HepG2 (cell line): ENCODE measurements at regions not wholly inside any gene's neighbourhood (a gene's known extent, or its start where the extent isn't known, plus 50 kb on each side); places are given as distances from the start of the nearest gene placed in this dataset.

ENCODE experiments used
- ATAC-seq: fragments of 200-7000 bp; cut with Tn5 transposase; 3 replicates; pipeline ENCODE4 v1.9.1; 2020; ENCODE audit warnings: mild to moderate bottlenecking, moderate library complexity
- BruUV-seq: library from RNA; stranded (reverse); fragments of 400-500 nt; replicated peaks from 2 replicates; lab custom pipeline; 2021; lab: Mats Ljungman, UMichigan
- CTCF ChIA-PET: fragments of 300-600 bp; formaldehyde crosslinking; extraction: SDS; loops from one replicate; lab custom pipeline; 2021; ENCODE audit warnings: low total read pairs, inconsistent platforms, low intra/inter-chr PET ratio; lab: Yijun Ruan, JAX
- POLR2A ChIA-PET: fragments of 350-600 bp; sonication (Branson Sonifier 250); formaldehyde crosslinking; loops from one replicate; lab custom pipeline; 2020; ENCODE audit warnings: antibody characterized with exemption, inconsistent platforms; lab: Yijun Ruan, JAX
- DNase-seq: peaks from one replicate; pipeline ENCODE4 v3.0.0-alpha.2; 2015; ENCODE audit warnings: low spot score
- FAIRE-seq: peaks from 3 replicates; lab custom pipeline; 2011; peaks lifted over from hg19 to GRCh38; lab: Jason Lieb, UNC
- H2AFZ ChIP-seq: one replicate; pipeline ENCODE4 v1.6.1; 2011; ENCODE audit warnings: low read length, inconsistent platforms
- H3K27ac ChIP-seq: fragments of 300-600 bp; 3 replicates; pipeline ENCODE4 v1.8.0; 2011; ENCODE audit warnings: mixed run types, mild to moderate bottlenecking, mixed read lengths, low read length, inconsistent platforms; ENCODE audit not compliant: insufficient read depth; ENCODE audit errors: extremely low read length
- H3K27me3 ChIP-seq, 2 experiments: fragments of 200-600 bp in 1 of 2; 2 replicates in 1 of 2; 3 replicates in 1 of 2; pipeline versions ENCODE4 v1.6.0 to v1.8.0; 2011; ENCODE audit warnings: low read length in 2 of 2, mild to moderate bottlenecking in 2 of 2, moderate library complexity in 2 of 2, inconsistent platforms in 1 of 2; ENCODE audit not compliant: insufficient read depth in 2 of 2, control insufficient read depth in 1 of 2
- H3K36me3 ChIP-seq, 2 experiments: fragments of 200-600 bp in 1 of 2; replicated peaks in 1 of 2; 2 replicates in 1 of 2; 3 replicates in 1 of 2; pipeline versions ENCODE4 v1.5.1 to v1.8.0; 2011; ENCODE audit warnings: low read length in 2 of 2, inconsistent platforms in 1 of 2; ENCODE audit not compliant: insufficient read depth in 2 of 2, control insufficient read depth in 1 of 2
- H3K4me1 ChIP-seq: 2 replicates; pipeline ENCODE4 v1.5.1; 2012; ENCODE audit warnings: low read length, inconsistent platforms; ENCODE audit not compliant: insufficient read depth
- H3K4me2 ChIP-seq: 2 replicates; pipeline ENCODE4 v1.6.0; 2011; ENCODE audit warnings: low read depth, low read length, inconsistent platforms
- H3K4me3 ChIP-seq, 3 experiments: fragments of 200-600 bp in 1 of 3; sonication (generic), shearing (Covaris generic) in 1 of 3; replicated peaks in 1 of 3; 2 replicates each; pipeline ENCODE4 v1.5.1; 2011 to 2016; ENCODE audit warnings: low read length in 3 of 3, inconsistent platforms in 2 of 3, low read depth in 2 of 3, mild to moderate bottlenecking in 2 of 3, control low read depth in 1 of 3, mixed read lengths in 1 of 3; ENCODE audit not compliant: insufficient read depth in 1 of 3
- H3K79me2 ChIP-seq: one replicate; pipeline ENCODE4 v1.6.1; 2011; ENCODE audit warnings: low read length, inconsistent platforms; ENCODE audit not compliant: insufficient read depth
- H3K9ac ChIP-seq: 2 replicates; pipeline ENCODE4 v1.6.0; 2011; ENCODE audit warnings: mild to moderate bottlenecking, low read depth, low read length, inconsistent platforms; ENCODE audit not compliant: insufficient read depth
- H3K9me3 ChIP-seq: 2 replicates; pipeline ENCODE4 v1.5.1; 2012; ENCODE audit warnings: mild to moderate bottlenecking, low read length
- H4K20me1 ChIP-seq: 2 replicates; pipeline ENCODE4 v1.6.0; 2011; ENCODE audit warnings: inconsistent platforms, mild to moderate bottlenecking, low read length, moderate library complexity; ENCODE audit not compliant: insufficient read depth
- CBFB ChIP-seq: sonication (generic); formaldehyde crosslinking; IDR thresholded peaks from 2 replicates; pipeline ENCODE4 v1.4.0; 2020; ENCODE audit warnings: missing genetic modification reagents
- ELF3 ChIP-seq: IDR thresholded peaks from 2 replicates; pipeline ENCODE4 v1.6.1; 2016; ENCODE audit warnings: missing genetic modification reagents, missing compliant biosample characterization
- FOXO1 ChIP-seq: sonication (generic); formaldehyde crosslinking; IDR thresholded peaks from 2 replicates; pipeline ENCODE4 v1.4.0; 2020; ENCODE audit warnings: missing genetic modification reagents
- GATAD2A ChIP-seq: IDR thresholded peaks from 2 replicates; pipeline ENCODE4 v1.6.1; 2016
- KDM1A ChIP-seq: IDR thresholded peaks from 2 replicates; pipeline ENCODE4 v1.6.1; 2016; ENCODE audit warnings: missing compliant biosample characterization
- KLF15 ChIP-seq: sonication (generic); formaldehyde crosslinking; IDR thresholded peaks from 2 replicates; pipeline ENCODE4 v1.8.1; 2023; ENCODE audit warnings: borderline replicate concordance, mild to moderate bottlenecking, inconsistent platforms, missing genetic modification reagents, mixed read lengths
- PITX1 ChIP-seq: sonication (generic); formaldehyde crosslinking; IDR thresholded peaks from 2 replicates; pipeline ENCODE4 v1.5.1; 2020; ENCODE audit warnings: mild to moderate bottlenecking, missing genetic modification reagents
- RAD21 ChIP-seq: fragments of 450-650 bp; formaldehyde crosslinking; IDR thresholded peaks from 2 replicates; pipeline ENCODE4 v1.5.0; 2020; ENCODE audit warnings: mild to moderate bottlenecking
- SMC3 ChIP-seq: IDR thresholded peaks from 2 replicates; pipeline ENCODE4 v1.6.1; 2011; ENCODE audit warnings: low read length, improper control_type of control experiment
- STAG1 ChIP-seq: sonication (generic); formaldehyde crosslinking; IDR thresholded peaks from 2 replicates; pipeline ENCODE4 v1.4.0; 2020; ENCODE audit warnings: missing genetic modification reagents
- TEAD3 ChIP-seq: optimal IDR thresholded peaks from 2 replicates; pipeline ENCODE3; 2016; ENCODE audit warnings: borderline replicate concordance
- YEATS4 ChIP-seq: sonication (generic); formaldehyde crosslinking; IDR thresholded peaks from 2 replicates; pipeline ENCODE4 v1.4.0; 2020; ENCODE audit warnings: missing genetic modification reagents, borderline replicate concordance
- WGBS: methylation state at CpG from one replicate; pipeline ENCODE4 v1.1.6; 2017; ENCODE audit warnings: low lambda C conversion rate; 5-methylcytosine and 5-hydroxymethylcytosine counted together
- in situ Hi-C: cut with HindIII; loops from 2 replicates; pipeline ENCODE4 v1.10.0; 2017; ENCODE audit warnings: low pct_unique_long_range_greater_than_20kb; ENCODE audit not compliant: extremely low pct_ligation_motif_present
- intact Hi-C: fragments of 100-400 bp; cut with micrococcal nuclease; formaldehyde crosslinking; loops from one replicate; pipeline ENCODE4 v1.10.0; 2022; ENCODE audit not compliant: unreplicated experiment
- TF ChIP-seq, protein P1 (sequence below): sonication (generic); formaldehyde crosslinking; IDR thresholded peaks from 2 replicates; pipeline ENCODE4 v1.5.0; 2020; ENCODE audit warnings: mild to moderate bottlenecking, missing genetic modification reagents, moderate library complexity

GRCh38 chr5:36397901-36398536 is 96.3 kb upstream of the RANBP3L start:
- no peak overlapping the region for H3K4me3 ChIP-seq
- no peak overlapping the region for H3K27ac ChIP-seq
- intact Hi-C loops (loop anchor here (1.0 to 2.0 kb wide), 3 partner anchors 133 to 319 kb away; no protein-coding TSS in a partner anchor), in situ Hi-C loops (loop anchor here (10.0 kb wide), 1 partner anchor 133 kb away; no protein-coding TSS in a partner anchor)
- no peaks in the 10 kb centered on the region for H3K36me3 ChIP-seq
- ATAC-seq (peak; percentile 52; the same call in 2 of the 3 replicates), FAIRE-seq (no peak)
- H3K9ac ChIP-seq, result no peak overlapping the region
- ChIA-PET CTCF (interaction anchor here (1.3 kb wide), 1 partner anchor 132 kb away, joined by 6 read pairs; no protein-coding TSS in a partner anchor), POLR2A (no interaction called here)
- no peaks in the 10 kb centered on the region for H3K9me3 ChIP-seq
- H3K4me2 ChIP-seq, result no peak overlapping the region
- H3K79me2 ChIP-seq, result no peaks in the 10 kb centered on the region
- no peak overlapping the region for H2AFZ ChIP-seq
- TF ChIP-seq ELF3, result peak; percentile 53; the same call in 1 of the 2 replicates
- peak; percentile 35; the same call in 1 of the 2 replicates for TF ChIP-seq SMC3
- TF ChIP-seq STAG1, result peak; percentile 74
- no peak for TF ChIP-seq YEATS4 (CRISPR knock-in tag)
- TF ChIP-seq, protein P1, sequence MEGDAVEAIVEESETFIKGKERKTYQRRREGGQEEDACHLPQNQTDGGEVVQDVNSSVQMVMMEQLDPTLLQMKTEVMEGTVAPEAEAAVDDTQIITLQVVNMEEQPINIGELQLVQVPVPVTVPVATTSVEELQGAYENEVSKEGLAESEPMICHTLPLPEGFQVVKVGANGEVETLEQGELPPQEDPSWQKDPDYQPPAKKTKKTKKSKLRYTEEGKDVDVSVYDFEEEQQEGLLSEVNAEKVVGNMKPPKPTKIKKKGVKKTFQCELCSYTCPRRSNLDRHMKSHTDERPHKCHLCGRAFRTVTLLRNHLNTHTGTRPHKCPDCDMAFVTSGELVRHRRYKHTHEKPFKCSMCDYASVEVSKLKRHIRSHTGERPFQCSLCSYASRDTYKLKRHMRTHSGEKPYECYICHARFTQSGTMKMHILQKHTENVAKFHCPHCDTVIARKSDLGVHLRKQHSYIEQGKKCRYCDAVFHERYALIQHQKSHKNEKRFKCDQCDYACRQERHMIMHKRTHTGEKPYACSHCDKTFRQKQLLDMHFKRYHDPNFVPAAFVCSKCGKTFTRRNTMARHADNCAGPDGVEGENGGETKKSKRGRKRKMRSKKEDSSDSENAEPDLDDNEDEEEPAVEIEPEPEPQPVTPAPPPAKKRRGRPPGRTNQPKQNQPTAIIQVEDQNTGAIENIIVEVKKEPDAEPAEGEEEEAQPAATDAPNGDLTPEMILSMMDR (CRISPR knock-in tag), result peak; percentile 67
- TF ChIP-seq KDM1A, result no peak
- TF ChIP-seq FOXO1 (CRISPR knock-in tag), result no peak
- no peak for TF ChIP-seq CBFB (CRISPR knock-in tag)
- TF ChIP-seq GATAD2A (CRISPR knock-in tag), result 0 out of 2 replicates have a peak, but pooled peaks have one; percentile 11
- TF ChIP-seq PITX1, result peak; percentile 37; the same call in 1 of the 2 replicates
- peak; percentile 67 for TF ChIP-seq TEAD3 (CRISPR knock-in tag)
- TF ChIP-seq KLF15, result no peak
- 0 out of 2 replicates have a peak, but pooled peaks have one; percentile 29 for TF ChIP-seq RAD21 (CRISPR knock-in tag)
- TF ChIP-seq, all 625 proteins: peak for 8
- 71% methylated on average over 3 of the region's 3 CpGs for WGBS
- Histone ChIP-seq H4K20me1 (no peaks in the 10 kb centered on the region), H3K27me3 (no peaks in the 10 kb centered on the region), H3K4me1 (peaks cover 38% of the 10 kb centered on the region)
- DNase-seq, result peak; percentile 20
- BruUV-seq, result no TSS peak
